Stomach (tissue), 8 donors: ENCODE measurements at regions not wholly inside any gene's neighbourhood (a gene's known extent, or its start where the extent isn't known, plus 50 kb on each side); places are given as distances from the start of the nearest gene placed in this dataset.

Experiments
- DNase-seq, 2 donors: peaks; one replicate each; pipeline versions ENCODE4 v3.0.0 to v3.0.0-alpha.2; 2013 to 2019
- H3K27ac ChIP-seq, 5 donors: fragments of 200-600 bp in 4 of 5; sonication (generic) in 4 of 5; one replicate each; pipeline ENCODE4 v1.5.1; 2013 to 2019; ENCODE audit warnings: mild to moderate bottlenecking in 1 of 5, moderate library complexity in 1 of 5
- H3K27me3 ChIP-seq, 3 donors: fragments of 200-600 bp; sonication (generic); one replicate each; pipeline ENCODE4 v1.5.1; 2017 to 2019; ENCODE audit warnings: mixed run types in 1 of 3
- H3K36me3 ChIP-seq, 4 donors: fragments of 200-600 bp; sonication (generic); 1 replicate in 3 of 4; 2 replicates in 1 of 4; pipeline ENCODE4 v1.5.1; 2016 to 2019
- H3K4me1 ChIP-seq, 4 donors: fragments of 200-600 bp; sonication (generic); one replicate each; pipeline ENCODE4 v1.5.1; 2016 to 2019
- H3K4me3 ChIP-seq, 4 donors: fragments of 200-600 bp; sonication (generic) in 3 of 4; one replicate each; pipeline ENCODE4 v1.5.1; 2016 to 2019; ENCODE audit warnings: mild to moderate bottlenecking in 1 of 4
- H3K9me3 ChIP-seq, 4 donors: fragments of 200-600 bp; sonication (generic); one replicate each; pipeline ENCODE4 v1.5.1; 2016 to 2019
- CTCF ChIP-seq, 7 experiments: fragments of 450-650 bp in 4 of 7; fragments of 200-600 bp in 3 of 7; sonication (generic) in 3 of 7; IDR thresholded peaks; one replicate each; pipeline ENCODE4 v1.5.1; 2016 to 2019; ENCODE audit warnings: antibody characterized with exemption in 7 of 7, control low read depth in 2 of 7, mild to moderate bottlenecking in 1 of 7
- EP300 ChIP-seq: sonication (generic); formaldehyde crosslinking; IDR thresholded peaks from one replicate; pipeline ENCODE4 v1.6.1; 2017; ENCODE audit warnings: antibody characterized with exemption
- POLR2A ChIP-seq, 4 donors: fragments of 450-650 bp; IDR thresholded peaks; one replicate each; pipeline ENCODE4 v1.6.1; 2016; ENCODE audit warnings: antibody characterized with exemption in 4 of 4, control low read depth in 2 of 4, mild to moderate bottlenecking in 1 of 4, moderate library complexity in 1 of 4
- POLR2AphosphoS5 ChIP-seq, 3 donors: sonication (generic); formaldehyde crosslinking; IDR thresholded peaks; one replicate each; pipeline ENCODE4 v1.6.1; 2016; ENCODE audit warnings: antibody characterized with exemption in 3 of 3
- WGBS, 5 donors: extraction: QIAGEN DNeasy Blood & Tissue Kit in 3 of 5; methylation state at CpG; one replicate each; pipeline versions ENCODE4 v1.1.5 to v1.1.7; 2013 to 2018; 5-methylcytosine and 5-hydroxymethylcytosine counted together
- intact Hi-C: fragments of 100-400 bp; cut with DNase I; formaldehyde crosslinking; loops from one replicate; pipeline ENCODE4 v1.15.1; 2023; ENCODE audit warnings: low total_unique reads
- donor health status: healthy with polysubstance abuse.
- donor health status: Bipolar disorder and iron deficiency.
- donor health status: healthy.

GRCh38 chr2:104318001-104318665 lies 535.8 kb upstream of the POU3F3 start:
- H3K36me3 ChIP-seq = no peaks in the 10 kb centered on the region
- H3K9me3 ChIP-seq = no peaks in the 10 kb centered on the region
- H3K27ac ChIP-seq = no peak overlapping the region
- TF ChIP-seq POLR2AphosphoS5 (IDR thresholded peaks at IDR 0.05) = no peak
- WGBS, 5 donors = 67 to 86% (median 76%) methylated on average over 6 of the region's 6 CpGs
- DNase-seq = no peak
- H3K4me3 ChIP-seq = no peak overlapping the region
- H3K4me1 ChIP-seq = no peaks in the 10 kb centered on the region
- intact Hi-C loops = no loop called here
- peaks cover 0 to 17% (median 0%) of the 10 kb centered on the region in 3 donors for H3K27me3 ChIP-seq

GRCh38 chr2:104321116-104321795 lies 532.7 kb upstream of the POU3F3 start:
- TF ChIP-seq EP300 = no peak
- no peak for TF ChIP-seq POLR2A (IDR thresholded peaks at IDR 0.05)
- no peak for TF ChIP-seq CTCF (IDR thresholded peaks at IDR 0.05)
- no peak for TF ChIP-seq POLR2AphosphoS5 (IDR thresholded peaks at IDR 0.05)
- H3K27ac ChIP-seq = no peak overlapping the region
- no peaks in the 10 kb centered on the region for H3K36me3 ChIP-seq
- no peaks in the 10 kb centered on the region for H3K9me3 ChIP-seq
- 49 to 60% (median 57%) methylated on average over 9 of the region's 9 CpGs for WGBS, 5 donors
- peaks cover 0 to 26% (median 0%) of the 10 kb centered on the region in 3 donors for H3K27me3 ChIP-seq
- H3K4me1 ChIP-seq = no peaks in the 10 kb centered on the region
- no peak overlapping the region for H3K4me3 ChIP-seq
- DNase-seq = peak in 1 of 2 donors; percentile 2
- intact Hi-C loops = no loop called here

GRCh38 chr2:104321796-104322349 lies 532.0 kb upstream of the POU3F3 start:
- intact Hi-C loops = no loop called here
- no peak for TF ChIP-seq POLR2A (IDR thresholded peaks at IDR 0.05)
- no peak for TF ChIP-seq POLR2AphosphoS5 (IDR thresholded peaks at IDR 0.05)
- no peak for TF ChIP-seq EP300
- TF ChIP-seq CTCF (IDR thresholded peaks at IDR 0.05) = no peak
- H3K27ac ChIP-seq = no peak overlapping the region
- H3K27me3 ChIP-seq = peaks cover 0 to 29% (median 0%) of the 10 kb centered on the region in 3 donors
- no peaks in the 10 kb centered on the region for H3K9me3 ChIP-seq
- no peaks in the 10 kb centered on the region for H3K36me3 ChIP-seq
- H3K4me3 ChIP-seq = no peak overlapping the region
- DNase-seq = peak in 1 of 2 donors; percentile 19
- no peaks in the 10 kb centered on the region for H3K4me1 ChIP-seq
- 5 to 12% (median 7%) methylated on average over 8 of the region's 8 CpGs for WGBS, 5 donors

- Histone ChIP-seq H3K4me3 (no peak overlapping the region), H3K36me3 (no peaks in the 10 kb centered on the region), H3K27me3 (no peaks in the 10 kb centered on the region), H3K4me1 (peaks cover 0 to 4% (median 0%) of the 10 kb centered on the region in 4 donors), H3K9me3 (no peaks in the 10 kb centered on the region), H3K27ac (no peak overlapping the region)
- 15 to 35% (median 26%) methylated on average over 3 of the region's 3 CpGs for WGBS, 5 donors
- peak in 1 of 2 donors; percentile 43 for DNase-seq
- intact Hi-C loops = no loop called here
- TF ChIP-seq POLR2AphosphoS5 (IDR thresholded peaks at IDR 0.05) (no peak), POLR2A (IDR thresholded peaks at IDR 0.05) (no peak)
Measured at GRCh38 chr2:104332731-104333130, 521.2 kb upstream of the POU3F3 start.

- Histone ChIP-seq H3K4me1 (peaks cover 0 to 2% (median 0%) of the 10 kb centered on the region in 4 donors), H3K9me3 (no peaks in the 10 kb centered on the region), H3K4me3 (no peak overlapping the region), H3K27me3 (no peaks in the 10 kb centered on the region), H3K27ac (no peak overlapping the region), H3K36me3 (no peaks in the 10 kb centered on the region)
- 9 to 50% (median 17%) methylated on average over 1 to 2 of the region's 2 CpGs for WGBS, 5 donors
- intact Hi-C loops = no loop called here
- TF ChIP-seq EP300 = no peak
- no peak for TF ChIP-seq CTCF (IDR thresholded peaks at IDR 0.05)
- TF ChIP-seq POLR2A (IDR thresholded peaks at IDR 0.05) = no peak
- TF ChIP-seq POLR2AphosphoS5 (IDR thresholded peaks at IDR 0.05) = no peak
- no peak for DNase-seq
Measured at GRCh38 chr2:104337869-104338268, 516.0 kb upstream of the POU3F3 start.
